ENCODE measurements at regions not wholly inside any gene's neighbourhood (a gene's known extent, or its start where the extent isn't known, plus 50 kb on each side); places are given as distances from the start of the nearest gene placed in this dataset.
A peak's percentile ranks its signal among the peaks of the same experiment; 100 is the strongest.

DNA sequence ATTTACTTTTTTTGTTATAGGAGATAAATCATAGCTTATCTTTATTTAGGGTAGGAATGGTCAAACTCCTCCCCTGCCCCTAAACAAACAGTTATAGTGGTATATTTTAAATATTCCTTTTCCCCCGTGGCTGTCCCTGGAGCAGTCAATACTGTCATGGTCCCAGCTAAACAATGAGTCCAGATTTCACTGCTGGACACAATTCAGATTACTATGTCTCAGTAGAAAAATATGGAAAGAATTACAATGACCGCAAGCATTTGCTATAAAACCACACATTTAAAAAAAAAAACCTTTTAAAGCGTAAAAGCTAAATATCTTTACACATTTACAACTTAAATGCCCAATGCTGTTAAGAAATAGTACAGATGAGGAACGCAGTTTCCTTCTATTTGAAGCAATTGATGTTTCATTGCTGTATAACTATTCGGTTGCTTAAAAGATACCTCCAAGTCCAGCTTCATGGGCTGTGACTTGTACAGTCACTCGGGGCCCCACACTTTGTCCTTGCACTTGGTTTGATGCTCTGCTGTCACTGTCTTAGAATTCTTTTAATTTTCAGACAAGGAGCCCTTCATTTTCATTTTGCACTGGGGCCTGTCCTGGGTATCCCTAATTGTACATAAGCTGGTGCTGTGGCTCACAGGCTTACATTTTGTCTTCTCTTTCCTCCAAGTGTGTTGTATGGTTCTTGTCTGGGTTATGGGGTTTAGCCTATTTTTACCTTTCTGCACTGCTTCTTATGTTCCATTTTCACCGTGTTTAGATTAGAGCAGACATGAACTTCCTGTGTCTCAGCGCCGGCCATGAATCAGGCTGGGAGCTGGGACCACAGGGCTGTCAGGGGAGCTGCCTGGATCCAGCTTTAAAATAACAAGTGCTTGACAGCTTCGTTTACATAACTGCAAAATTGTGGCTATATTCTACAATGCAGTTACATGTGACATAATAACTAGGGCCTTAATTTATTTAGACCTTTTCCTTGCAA lies 530.2 kb upstream of the FZD8 start:
- peak; percentile 55 for DNase-seq

DNA sequence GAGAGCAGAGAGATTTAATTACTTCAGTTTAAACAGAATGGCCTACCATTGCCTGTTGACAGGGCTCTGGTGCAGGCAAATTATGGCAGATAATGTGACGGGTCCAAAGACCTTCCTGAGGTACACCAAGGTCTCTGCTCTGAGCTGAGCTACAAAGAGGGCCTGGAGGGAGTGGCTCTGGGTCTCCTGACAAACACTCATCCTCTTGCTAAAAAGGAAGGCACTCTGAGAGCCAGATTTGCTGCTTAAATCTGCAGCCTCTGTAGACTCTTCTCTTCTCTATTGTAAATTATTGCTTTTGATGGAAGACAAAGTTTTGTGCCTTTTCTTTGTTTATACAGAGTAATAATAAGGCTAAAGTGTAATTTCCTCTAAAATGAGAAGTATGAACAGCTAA lies 529.5 kb upstream of the FZD8 start:
- DNase-seq, result no peak

DNA sequence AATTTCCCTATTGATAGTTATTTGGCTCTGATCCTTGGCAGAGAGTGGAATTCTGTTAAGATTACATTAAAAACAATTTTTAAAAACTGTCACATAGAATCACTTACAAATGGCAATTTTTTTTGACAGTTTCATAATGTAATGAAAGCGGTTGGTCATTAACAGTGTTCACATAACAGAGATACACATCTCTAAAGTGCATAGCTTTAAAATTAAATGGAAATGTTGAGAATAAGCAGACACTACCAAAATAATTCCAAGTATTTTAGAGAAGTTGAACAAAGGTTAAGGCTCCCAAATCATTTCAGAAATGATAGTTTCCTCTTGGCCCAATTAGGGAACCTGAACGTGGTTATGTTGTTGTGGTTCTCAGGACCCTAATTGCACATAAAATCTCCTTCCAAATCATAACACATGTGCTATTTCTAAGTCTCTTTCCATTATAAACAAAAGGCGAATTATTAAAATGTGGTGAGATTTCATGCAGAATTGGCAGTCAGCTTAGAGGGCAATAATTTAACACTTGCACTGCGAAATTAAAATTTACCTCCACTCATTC lies 528.9 kb upstream of the FZD8 start:
- DNase-seq, result no peak

DNA sequence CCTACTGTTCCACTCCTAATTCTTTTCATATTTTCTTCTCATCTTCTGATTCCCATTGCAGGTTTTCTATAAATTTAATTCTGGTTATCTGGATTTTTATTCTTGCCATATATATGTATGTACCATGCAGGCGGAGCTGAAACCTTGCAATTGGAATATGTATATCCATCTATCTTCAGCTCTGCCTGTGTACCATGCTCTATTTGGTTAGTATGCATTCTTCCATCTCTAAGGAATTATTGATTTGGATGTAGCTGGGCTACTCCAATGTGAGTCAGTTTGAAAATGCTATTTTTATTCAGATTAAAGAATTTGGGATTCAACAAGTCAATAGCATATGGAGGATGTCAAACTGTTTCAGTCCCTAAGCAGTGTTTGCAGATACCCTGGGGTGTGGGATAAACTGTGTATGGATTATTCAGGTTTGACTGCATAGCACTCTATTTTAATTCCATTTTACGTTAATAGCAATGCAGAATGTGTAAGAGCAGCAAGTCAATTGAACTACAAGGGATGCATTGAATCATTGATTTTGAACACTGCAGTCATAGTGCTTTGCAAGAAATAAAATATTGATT lies 528.1 kb upstream of the FZD8 start:
- no peak for DNase-seq

DNA sequence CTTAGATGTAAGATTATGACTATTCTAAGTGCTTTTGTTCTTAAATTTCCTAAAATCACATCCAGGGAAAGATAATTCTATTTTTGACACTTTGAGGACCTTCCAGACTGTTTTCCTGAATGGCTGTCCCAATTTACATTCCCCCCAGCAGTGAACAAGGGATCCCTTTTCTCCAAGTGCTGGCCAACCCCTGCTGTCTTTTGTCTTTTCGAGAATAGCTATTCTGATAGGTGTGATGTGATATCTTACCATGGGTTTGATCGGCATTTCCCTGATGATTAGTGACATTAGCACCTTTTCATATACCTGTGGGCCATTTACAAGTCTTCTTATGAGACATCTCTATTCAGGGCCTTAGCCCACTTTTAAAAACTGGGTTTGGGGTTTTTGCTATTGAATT lies 526.7 kb upstream of the FZD8 start:
- DNase-seq, result no peak

DNA sequence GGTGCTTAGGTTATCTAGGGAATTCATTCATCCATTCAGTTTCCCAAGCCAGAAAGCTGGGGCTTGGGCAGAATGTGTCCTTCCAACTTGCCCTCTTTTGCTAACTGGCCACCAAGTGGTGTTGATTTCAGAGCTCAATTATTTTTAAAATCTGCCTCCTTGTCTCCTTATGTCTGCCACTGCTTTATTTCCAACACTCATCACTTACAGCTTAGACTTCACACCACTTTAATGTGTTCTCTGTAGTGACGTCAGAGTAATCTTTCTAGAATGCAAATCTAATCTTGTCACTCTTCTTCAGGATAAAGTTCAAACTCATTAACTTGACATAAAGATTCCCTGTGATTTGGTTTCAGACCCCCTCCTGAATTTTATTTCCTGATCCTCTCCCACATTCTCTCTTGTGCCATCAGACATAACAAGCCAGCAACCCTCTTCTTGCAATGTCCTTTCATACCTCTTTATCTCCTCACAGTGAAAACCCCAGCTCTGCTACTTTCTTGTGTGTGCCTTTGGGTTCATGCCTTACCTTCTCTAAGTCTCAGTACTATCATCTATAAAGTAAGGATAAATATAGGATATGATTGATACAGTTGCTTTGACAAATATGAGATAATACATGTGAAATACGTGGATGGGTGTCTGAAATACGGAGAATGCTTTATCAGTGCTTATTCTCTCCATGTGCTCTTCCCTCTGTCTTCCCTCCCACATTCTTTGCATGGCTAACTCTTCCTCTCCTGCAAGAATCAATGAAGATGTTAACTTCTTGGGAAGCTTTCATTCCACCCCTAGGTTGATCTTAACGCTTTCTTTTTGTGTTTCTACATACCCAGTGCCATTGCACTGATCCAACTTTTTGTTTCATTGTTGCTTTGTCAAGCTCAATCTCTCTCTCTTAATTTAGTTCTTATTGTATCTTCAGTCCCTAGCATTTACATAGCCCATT lies 522.7 kb upstream of the FZD8 start:
- no peak for DNase-seq

DNA sequence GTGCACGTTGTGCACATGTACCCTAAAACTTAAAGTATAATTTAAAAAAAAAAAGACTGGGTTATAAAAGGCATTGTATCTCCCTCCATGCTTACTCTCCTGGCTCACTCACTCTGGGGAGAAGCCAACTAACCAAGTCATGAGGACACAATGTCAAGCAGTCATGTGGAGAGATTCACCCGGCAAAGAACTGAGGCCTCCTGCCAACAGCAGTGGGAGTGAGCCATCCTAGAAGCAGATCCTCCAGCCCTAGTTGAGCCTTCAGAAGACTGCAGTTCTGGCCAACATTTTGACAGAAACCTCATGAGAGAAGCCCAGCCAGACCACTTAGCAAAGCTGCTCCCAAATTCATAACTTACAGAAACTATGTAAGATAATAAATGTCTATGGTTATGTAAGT lies 521.7 kb upstream of the FZD8 start:
- DNase-seq, result no peak

DNA sequence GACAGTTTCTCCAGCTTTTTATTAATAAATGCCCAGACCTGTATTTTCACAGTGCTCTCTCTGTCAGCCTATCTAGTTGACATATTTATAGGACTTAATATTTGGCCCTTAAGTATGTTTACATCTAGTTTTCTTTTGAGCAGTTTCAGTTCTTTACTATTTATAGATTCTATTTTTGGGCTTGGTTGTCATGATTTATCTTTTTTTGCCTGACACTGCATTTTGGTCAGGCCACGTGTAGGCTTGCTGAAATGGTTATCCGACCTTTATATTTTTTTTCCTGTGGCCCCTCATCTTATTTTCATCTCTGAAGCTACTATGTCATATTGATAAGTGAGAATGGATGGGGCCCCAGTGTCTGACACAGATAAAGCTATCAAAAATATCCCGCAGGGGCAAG lies 515.4 kb upstream of the FZD8 start:
- DNase-seq, result no peak

DNA sequence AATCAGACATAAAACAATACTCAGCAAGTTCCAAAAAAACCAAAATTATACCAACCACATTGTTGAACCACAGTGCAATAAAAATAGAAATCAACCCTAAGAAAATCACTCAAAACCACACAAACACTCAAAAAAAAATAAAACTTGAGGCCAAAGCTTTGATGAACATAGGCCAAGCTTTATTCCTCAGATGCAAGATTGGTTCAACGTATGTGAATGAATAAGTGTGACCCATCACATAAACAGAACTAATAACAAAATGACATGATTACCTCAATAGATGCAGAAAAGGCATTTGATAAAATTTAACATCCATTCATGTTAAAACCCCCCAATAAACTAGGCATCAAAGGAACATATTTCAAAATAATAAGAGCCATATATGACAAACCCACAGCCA lies 506.1 kb upstream of the FZD8 start:
- no peak for DNase-seq

DNA sequence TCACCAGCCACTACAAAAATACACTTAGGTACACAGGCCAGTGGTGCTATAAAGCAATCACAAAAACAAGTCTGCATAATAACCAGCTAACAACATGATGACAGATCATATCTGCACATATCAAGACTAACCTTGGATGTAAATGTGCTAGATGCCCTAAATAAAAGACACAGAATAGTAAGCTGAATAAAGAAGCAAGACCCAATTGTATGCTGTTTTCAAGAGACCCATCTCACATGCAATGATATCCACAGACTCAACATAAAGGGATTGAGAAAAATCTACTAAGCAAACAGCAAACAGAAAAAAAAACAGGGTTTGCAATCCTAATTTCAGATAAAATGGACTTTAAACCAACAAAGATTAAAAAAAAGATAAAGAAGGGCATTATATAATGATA lies 505.4 kb upstream of the FZD8 start:
- DNase-seq, result no peak

DNA sequence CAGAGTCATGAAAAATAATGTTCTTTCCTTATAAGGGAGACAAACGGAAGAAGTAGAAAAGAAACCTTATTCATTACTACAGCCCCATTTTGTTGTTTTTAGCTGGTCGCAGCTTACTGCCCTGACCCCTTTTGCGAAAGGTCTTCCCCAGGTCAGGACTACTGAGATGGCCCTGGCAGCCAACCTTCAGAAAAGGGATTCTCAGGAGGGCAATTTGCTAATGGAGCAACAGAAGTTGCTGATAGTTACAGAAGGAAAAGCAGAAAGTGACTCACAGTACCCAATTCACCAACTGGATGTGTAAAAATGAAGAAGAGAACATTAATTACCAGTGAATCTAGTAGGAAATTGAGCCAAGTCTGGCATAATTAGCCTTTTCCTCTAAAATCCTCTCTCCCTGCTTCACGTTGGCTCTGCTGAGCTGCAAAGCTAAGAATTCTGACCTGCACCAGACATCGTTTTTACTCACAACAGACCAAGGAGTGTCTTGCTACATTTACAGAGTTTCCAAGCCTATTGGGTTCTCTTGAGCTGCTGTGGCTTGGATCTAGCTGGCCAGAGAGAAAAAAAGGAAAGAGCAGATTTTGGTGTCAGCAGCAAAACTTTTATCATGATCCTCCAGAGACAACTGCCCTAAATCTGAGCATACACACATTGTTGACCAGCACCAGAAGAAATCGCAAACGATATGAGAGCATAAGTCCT lies 499.9 kb upstream of the FZD8 start:
- no peak for DNase-seq

DNA sequence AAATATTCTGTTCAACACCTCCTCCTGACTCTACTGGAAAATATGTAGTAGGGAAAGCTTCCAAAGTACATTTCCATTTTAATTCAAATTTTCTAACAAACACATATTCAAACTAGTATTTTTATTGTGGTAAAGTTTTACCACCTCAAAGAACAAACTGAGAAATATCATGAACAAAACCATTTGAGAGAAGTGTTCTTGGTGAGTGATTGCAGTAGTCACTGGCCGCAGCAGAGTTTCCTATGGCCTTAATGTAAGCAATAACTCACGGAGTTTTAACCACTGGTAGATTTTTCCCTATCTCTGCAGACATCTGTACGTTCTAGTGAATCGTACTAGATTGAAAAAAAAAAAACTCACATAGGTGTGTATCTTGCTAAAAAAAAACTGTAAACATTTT lies 487.0 kb upstream of the FZD8 start:
- DNase-seq, result no peak

DNA sequence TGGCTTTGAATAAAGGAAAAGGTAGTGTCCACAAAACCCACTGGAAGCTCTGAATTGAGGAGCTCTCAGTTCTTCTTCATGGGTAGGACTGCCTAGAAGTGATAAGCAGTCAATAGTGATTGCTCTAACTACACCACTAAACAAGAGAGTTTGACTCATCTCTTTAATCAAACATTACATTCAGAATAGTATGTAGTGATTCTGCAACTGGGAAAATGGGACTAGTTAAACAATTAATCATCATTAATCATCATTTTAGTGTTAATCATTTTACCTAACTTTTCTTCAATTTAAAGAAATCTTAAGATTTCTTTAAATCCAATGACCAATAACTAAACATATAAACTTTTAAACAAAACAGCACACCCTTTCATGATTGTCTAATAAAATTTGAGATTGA lies 484.0 kb upstream of the FZD8 start:
- DNase-seq, result no peak

DNA sequence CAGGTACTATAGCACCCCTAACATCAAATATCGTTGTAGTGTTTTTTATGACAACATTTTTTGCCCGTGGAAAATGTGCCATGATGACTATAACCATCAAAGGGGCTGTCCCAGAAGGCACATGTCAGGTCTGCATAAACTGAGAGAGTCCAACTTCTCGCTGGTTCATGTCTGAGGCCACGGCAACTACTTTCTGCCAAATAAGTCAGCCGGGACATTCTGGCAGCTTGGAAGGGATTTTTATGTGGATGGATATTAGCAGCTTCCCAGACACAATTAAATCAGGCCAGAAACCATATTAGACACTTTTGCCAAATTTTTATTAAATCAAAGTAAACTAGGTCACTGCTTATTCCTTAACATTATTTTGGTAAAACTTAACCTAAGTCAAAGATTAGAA lies 477.4 kb upstream of the FZD8 start:
- no peak for DNase-seq

DNA sequence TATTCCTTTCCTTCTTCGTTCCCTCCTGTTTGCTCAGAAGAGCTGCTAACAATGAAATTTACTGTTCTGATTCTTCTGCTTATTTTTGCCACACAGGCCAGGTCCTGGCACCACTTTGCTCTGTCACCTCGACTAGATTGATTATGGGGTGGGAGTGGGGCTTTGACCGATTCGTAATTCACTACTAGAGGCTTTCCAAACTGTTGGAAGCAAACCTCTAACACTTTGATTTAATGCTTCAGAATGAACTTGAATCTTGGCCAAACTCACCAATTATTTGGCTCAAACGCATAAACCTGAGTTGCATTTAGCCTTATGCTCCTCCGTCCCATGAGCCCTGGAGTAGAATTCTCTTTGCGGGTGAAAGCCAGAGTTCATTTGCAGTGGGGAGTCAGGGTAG lies 476.2 kb upstream of the FZD8 start:
- peak; percentile 65 for DNase-seq

DNA sequence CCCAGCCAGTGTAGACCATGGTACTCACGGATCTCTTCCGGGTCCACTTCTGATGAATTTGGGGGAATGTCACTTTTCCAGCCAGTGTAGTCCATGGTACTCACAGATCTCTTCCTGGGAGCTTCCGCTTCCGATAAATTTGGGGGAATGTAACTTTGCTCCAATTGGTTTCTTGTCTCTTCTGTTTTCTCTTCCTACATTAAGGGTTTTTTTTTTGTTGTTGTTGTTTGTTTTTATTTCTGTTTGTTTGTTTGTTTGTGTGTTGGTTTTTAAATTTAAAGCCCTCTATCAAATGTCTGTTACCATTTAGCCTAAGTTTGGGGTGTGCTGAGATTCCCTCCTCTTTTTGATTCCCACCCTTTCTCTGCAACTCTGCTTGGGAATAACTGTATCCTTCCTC lies 475.8 kb upstream of the FZD8 start:
- no peak for DNase-seq

DNA sequence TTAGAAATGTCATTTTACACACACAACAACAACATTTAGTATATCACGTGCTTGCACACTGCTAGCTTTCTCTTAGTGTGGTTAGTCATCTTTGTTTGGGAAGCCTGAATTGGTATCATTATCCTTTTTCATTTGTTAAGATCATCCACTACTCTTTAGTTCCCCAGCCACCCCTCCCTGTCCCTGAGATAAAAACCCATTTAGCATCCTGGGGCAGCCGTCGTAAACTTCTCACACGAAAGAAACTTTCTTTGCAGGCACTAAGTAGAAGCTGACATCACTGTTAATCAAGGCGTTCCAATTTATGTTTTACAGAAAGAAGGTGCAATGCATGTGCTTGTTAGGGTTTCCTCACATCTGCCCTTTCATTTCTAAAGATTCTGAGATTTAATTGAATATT lies 475.1 kb upstream of the FZD8 start:
- no peak for DNase-seq

DNA sequence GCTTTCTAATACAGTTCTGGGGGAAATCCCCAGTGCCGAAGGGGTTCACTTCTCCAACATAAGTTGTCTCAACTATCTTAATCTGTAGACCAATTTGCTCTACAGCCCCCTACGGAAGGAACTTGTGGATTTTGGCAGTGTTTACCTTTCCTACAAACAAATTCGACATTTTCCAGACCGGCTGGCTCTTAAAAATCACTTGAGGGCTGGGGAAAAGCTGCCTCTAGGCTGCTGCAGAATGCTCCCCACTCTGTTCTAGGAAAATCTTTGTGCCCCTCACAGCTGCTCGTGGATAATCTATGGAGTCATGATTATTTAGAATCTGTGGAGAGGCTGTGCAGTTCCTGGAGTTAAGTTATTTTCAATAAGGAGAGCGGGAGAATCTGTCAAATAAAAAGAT lies 474.6 kb upstream of the FZD8 start:
- peak; percentile 42 for DNase-seq

DNA sequence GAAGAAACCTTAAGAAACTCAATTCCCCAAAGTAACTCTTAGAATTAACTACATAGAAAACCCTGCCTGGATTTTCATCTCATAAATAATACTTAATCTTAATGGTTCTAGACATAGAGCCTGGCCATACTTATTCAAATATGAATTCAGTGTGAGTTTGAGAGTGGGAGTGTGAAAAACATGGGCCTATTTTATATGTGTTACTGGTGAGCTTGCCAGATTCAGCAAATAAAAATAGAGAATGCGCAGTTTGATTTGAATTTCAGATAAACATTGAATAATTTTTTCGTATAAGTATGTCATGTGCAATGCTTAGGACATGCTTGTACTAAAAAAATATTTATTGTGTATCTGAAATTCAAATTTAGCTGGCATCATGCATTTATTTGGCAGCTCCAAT lies 473.9 kb upstream of the FZD8 start:
- no peak for DNase-seq

DNA sequence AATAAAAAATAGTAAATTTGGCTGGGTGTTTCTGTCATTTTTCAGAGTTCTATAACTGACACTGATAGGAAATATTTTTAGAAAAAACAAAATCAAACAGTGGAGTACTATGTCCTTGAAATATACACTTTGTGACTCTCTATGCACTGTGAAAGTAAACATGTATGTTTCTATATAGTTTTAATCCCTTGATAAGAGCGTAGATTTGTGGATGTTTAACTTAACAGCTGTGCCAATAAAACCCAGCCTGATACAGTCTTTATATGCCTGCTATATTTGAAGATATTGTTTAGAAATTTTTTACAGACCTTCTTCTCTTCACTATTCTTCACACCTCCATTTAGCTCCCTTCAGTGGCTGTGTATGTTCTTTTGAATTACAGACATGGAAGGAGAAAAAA lies 473.3 kb upstream of the FZD8 start:
- DNase-seq, result no peak

DNA sequence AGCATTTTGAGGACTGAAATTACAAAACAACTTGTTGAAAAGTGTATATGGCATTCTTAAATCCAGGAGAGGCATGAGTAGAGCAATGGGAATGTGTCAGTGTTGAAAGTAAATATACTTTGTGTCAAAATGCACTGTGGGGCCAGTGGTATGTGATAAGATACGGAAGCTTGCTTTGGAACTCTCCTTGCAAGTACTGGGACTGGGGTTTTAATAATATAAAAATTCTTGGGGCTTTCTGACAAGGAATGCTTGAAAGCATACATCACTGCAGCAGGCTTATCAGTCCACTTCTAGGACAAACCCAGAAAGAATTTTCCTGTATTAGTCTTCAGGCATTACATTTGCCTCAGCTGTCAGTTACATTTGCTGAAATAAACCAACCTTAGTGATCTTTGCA lies 472.8 kb upstream of the FZD8 start:
- no peak for DNase-seq

DNA sequence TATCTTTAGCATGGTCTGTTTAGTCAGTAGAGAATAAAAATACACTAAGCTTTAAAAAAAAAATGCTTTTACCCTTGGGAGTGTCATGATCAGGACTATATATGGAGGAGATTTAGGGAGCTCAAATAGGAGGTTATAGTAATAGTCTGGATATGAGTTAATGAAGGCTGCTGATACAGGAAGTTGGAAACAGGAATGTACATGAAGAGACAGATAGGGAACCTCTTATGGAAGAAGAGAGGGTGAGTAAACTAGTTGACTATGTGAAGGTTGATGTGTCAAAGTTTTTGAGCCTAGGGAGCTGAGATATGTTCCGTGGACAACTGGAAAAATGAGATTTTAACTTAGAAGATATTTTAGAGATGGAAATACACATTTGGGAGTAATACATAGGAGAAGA lies 472.0 kb upstream of the FZD8 start:
- no peak for DNase-seq
